ENCODE measurements at regions not wholly inside any gene's neighbourhood (a gene's known extent, or its start where the extent isn't known, plus 50 kb on each side); places are given as distances from the start of the nearest gene placed in this dataset.

DNA sequence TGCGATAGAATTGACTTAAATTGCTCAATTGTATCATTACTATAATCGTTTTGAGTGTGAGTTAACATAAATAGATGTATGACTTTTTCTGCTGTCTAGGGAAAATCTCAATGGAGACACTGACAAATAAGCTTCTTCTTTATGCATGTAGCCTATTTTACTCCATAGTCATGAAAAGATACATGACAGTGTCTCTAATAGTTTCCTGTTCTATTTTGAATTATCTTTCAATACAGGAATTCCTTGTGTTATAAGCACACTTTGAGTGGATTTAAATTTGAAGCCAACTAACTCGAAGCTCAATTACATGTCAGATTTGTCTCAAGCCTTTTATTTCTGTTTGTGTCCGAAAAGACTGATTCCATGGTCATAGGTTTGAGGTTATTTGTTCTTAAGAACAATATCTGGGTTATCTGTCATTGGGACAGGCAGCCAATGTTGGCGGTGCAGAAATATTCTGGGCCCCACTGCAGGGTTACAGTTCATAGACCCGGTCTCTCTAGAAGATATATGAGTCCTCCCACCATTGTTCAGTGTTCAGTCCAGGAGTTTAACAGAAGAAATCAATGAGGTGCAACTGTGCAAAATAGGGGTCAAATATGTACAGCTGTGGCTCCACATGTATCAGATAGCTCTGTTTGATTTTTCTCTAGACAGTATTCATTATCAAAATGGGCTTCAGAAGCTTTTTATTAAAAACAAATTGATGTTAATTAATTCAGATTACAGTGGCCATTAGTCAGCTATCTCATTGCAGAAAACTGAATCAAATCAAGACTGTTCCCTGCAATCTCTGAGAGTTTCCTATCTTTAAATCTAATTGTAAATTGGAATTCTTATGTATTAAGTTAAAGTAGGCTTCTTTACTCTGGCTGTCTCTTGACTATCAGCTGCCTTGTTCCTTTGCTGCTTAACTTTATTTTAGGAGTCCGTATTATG lies 1238.8 kb downstream of the NXPH1 start:
- TF ChIP-seq, protein P1, sequence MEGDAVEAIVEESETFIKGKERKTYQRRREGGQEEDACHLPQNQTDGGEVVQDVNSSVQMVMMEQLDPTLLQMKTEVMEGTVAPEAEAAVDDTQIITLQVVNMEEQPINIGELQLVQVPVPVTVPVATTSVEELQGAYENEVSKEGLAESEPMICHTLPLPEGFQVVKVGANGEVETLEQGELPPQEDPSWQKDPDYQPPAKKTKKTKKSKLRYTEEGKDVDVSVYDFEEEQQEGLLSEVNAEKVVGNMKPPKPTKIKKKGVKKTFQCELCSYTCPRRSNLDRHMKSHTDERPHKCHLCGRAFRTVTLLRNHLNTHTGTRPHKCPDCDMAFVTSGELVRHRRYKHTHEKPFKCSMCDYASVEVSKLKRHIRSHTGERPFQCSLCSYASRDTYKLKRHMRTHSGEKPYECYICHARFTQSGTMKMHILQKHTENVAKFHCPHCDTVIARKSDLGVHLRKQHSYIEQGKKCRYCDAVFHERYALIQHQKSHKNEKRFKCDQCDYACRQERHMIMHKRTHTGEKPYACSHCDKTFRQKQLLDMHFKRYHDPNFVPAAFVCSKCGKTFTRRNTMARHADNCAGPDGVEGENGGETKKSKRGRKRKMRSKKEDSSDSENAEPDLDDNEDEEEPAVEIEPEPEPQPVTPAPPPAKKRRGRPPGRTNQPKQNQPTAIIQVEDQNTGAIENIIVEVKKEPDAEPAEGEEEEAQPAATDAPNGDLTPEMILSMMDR (IDR thresholded peaks at IDR 0.05), result no peak
- no peak for TF ChIP-seq POLR2A (IDR thresholded peaks at IDR 0.05)

All from testis (tissue), 2 donors.